ENCODE measurements at regions not wholly inside any gene's neighbourhood (a gene's known extent, or its start where the extent isn't known, plus 50 kb on each side); places are given as distances from the start of the nearest gene placed in this dataset.

- TF ChIP-seq EZH2 (IDR thresholded peaks at IDR 0.05; ENCODE audit: borderline replicate concordance, low read depth, low read length, severe bottlenecking) (no peak), CTCF (IDR thresholded peaks at IDR 0.05; ENCODE audit: borderline replicate concordance, extremely low read depth, low read length, poor library complexity, severe bottlenecking) (no peak)
Measured at GRCh38 chr3:175896655-175897054, 1037.5 kb downstream of the NAALADL2 start.
